SK-N-MC (cell line): ENCODE measurements at regions not wholly inside any gene's neighbourhood (a gene's known extent, or its start where the extent isn't known, plus 50 kb on each side); places are given as distances from the start of the nearest gene placed in this dataset.

Experiments used
- DNase-seq: peaks from one replicate; pipeline ENCODE4 v3.0.0-alpha.2; 2011; ENCODE audit warnings: low read depth, low spot score
- H3K27ac ChIP-seq: fragments of 200-600 bp; sonication (generic); 2 replicates; pipeline ENCODE4 v1.5.1; 2016; ENCODE audit warnings: mixed run types
- H3K36me3 ChIP-seq: fragments of 200-600 bp; sonication (generic); 2 replicates; pipeline ENCODE4 v1.6.1; 2017; ENCODE audit warnings: antibody characterized with exemption, low read length, mixed read lengths; ENCODE audit not compliant: insufficient read depth
- H3K4me3 ChIP-seq: fragments of 200-600 bp; sonication (generic); 2 replicates; pipeline ENCODE4 v1.5.1; 2016
- H3K9ac ChIP-seq: fragments of 200-600 bp; sonication (generic); 2 replicates; pipeline ENCODE4 v1.8.0; 2017; ENCODE audit warnings: mixed run types, mixed read lengths; ENCODE audit not compliant: insufficient read length
- H3K9me3 ChIP-seq: fragments of 200-600 bp; sonication (generic); 2 replicates; pipeline ENCODE4 v1.6.1; 2017; ENCODE audit warnings: low read depth, mild to moderate bottlenecking, antibody characterized with exemption, low read length, moderate library complexity, mixed read lengths
- EZH2 ChIP-seq: fragments of 200-600 bp; sonication (generic); IDR thresholded peaks from one replicate; pipeline ENCODE4 v1.6.1; 2017; ENCODE audit warnings: antibody characterized with exemption
- FOXP2 ChIP-seq: optimal IDR thresholded peaks from 2 replicates; pipeline ENCODE3; 2011; ENCODE audit warnings: mild to moderate bottlenecking, moderate library complexity; ENCODE audit not compliant: insufficient read depth; ENCODE audit errors: extremely low read length, control extremely low read depth
- POLR2AphosphoS5 ChIP-seq: IDR thresholded peaks from 2 replicates; pipeline ENCODE4 v1.6.1; 2012; ENCODE audit warnings: mild to moderate bottlenecking, low read depth, low read length, borderline replicate concordance

DNA sequence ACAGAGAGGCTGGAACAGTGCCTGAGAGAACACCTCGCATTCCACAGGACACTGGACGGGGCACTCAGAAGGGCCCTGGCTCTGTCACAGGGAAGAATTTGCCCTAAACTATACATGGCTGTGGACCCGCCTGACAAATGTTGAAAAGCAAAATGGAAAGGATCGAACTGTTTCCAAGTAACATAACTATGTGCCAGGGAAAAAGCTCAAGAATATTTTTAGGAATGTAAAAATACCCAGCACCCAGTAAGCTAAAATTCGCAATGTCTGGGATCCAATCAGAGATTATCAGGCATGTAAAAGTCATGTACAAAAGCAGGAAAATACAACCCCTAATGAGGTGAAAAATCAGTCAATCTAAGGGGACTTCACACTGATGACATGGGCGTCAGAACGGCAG lies 215.9 kb downstream of the TTLL2 start:
- no peak for DNase-seq
- Histone ChIP-seq H3K4me3 (no peak overlapping the region), H3K36me3 (no peaks in the 10 kb centered on the region), H3K9ac (no peak overlapping the region), H3K27ac (0 out of 2 replicates have a peak overlapping the region, but pooled peaks have one; percentile 83), H3K9me3 (peaks cover 7% of the 10 kb centered on the region; the same call in 1 of the 2 replicates)
- TF ChIP-seq FOXP2 = no peak
- no peak for TF ChIP-seq EZH2
- no peak for TF ChIP-seq POLR2AphosphoS5

DNA sequence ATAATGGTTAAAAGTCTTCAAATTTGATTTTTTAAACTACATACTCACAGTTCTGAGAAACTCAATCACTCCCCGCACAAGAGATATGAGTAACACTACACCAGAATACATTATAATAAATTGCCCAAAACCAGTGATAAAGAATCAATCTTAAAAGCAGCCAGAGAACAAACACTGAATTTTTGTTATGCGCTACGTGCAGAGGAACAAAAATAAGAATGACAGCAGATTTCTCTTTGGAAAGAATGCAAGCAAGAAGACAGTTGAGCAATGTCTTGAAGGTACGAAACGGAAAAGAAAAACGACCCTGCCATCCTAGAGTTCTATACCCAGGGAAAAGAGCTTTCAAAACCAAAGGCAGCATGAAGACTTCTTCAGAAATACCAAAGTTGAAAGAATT lies 216.7 kb downstream of the TTLL2 start:
- no peak for TF ChIP-seq FOXP2
- no peak for TF ChIP-seq EZH2
- TF ChIP-seq POLR2AphosphoS5 = no peak
- peak overlapping the region; percentile 83 for H3K27ac ChIP-seq
- H3K9me3 ChIP-seq = peaks cover 7% of the 10 kb centered on the region; the same call in 1 of the 2 replicates
- peak overlapping the region; percentile 14; the same call in 1 of the 2 replicates for H3K4me3 ChIP-seq
- H3K36me3 ChIP-seq = no peaks in the 10 kb centered on the region
- peak; percentile 32 for DNase-seq
- no peak overlapping the region for H3K9ac ChIP-seq

DNA sequence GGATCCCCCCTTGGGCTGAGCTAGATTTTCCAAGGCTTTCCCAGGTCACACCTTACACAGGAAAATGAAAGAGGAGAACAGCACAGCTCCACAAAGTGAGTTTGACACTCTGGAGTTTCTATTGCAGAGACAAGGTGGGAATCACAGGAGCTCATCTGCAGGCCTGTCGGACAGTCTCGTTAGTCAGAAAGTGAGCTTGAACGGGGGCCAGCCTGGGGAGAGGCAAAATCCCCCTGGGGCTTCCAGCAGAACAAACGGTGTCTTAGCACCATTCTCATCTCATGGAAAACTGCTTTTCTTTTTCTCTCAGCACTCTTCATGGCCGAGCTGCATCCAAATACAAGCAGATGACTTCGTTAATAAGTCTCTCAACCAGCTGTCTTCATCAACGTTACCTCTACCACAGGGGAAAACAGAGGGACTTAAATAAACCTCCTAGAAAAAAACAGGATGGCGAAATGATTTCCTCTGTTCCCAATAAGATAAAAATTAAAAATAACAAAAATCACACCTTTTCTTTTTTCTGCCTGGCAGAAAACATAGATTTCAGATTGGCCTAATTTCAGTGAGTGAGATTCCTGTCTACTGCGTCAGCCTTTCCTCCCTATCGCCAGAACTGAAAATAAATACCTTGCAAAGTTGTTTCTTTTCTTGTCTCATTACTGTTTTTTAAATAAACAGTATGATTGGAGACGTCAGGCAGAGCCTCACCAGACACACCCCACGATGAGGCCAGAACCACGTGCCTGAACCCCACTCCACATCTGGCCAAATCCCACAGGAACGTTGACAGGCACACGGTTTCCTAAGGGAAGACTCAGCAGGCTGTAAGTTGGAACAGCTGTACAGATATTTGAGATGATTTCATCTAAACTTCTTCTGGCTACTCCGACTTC lies 219.0 kb downstream of the TTLL2 start:
- Histone ChIP-seq H3K36me3 (no peaks in the 10 kb centered on the region), H3K9ac (no peak overlapping the region), H3K4me3 (no peak overlapping the region), H3K27ac (peak overlapping the region; percentile 67), H3K9me3 (peaks cover 7% of the 10 kb centered on the region; the same call in 1 of the 2 replicates)
- no peak for TF ChIP-seq FOXP2
- no peak for TF ChIP-seq POLR2AphosphoS5
- no peak for TF ChIP-seq EZH2
- DNase-seq = no peak

DNA sequence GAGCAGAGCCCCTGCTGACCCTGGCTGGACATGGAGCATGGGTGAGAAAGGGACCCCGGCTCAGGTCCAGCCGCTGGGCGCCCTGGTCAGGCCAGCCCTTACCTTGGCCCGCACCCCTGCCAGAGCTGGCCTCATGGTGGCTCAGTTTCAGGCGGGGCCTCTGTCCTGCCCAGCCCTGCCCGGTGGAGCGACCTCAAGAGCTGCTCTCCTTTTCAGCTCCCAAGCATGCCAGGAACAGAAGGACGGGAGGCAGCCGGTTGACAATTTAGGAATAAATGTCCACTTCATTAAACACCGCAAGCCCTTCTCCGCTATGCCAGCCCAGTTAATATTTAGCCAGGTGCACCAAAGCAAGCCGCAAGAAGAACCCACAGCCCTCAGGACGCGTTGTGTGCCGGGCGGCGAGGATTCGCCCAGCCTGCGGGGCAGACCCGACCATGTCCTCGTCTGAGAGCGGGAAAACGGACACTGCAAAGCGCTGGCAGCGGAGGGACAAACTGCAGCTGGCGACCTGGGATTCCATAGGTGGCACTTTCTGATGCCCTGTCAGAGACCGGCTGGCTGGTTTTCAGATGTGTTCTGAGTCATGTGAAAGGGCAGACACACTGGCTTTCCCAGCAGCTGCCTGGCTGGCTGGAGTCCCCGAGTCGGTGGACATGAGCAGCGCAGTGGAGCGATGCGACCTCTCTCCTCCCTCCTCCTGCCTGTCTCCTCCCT lies 221.9 kb downstream of the TTLL2 start:
- no peak overlapping the region for H3K9ac ChIP-seq
- H3K36me3 ChIP-seq = no peaks in the 10 kb centered on the region
- no peaks in the 10 kb centered on the region for H3K9me3 ChIP-seq
- no peak for TF ChIP-seq FOXP2
- TF ChIP-seq POLR2AphosphoS5 = no peak
- no peak for TF ChIP-seq EZH2
- DNase-seq = no peak
- H3K27ac ChIP-seq = no peak overlapping the region
- H3K4me3 ChIP-seq = no peak overlapping the region

DNA sequence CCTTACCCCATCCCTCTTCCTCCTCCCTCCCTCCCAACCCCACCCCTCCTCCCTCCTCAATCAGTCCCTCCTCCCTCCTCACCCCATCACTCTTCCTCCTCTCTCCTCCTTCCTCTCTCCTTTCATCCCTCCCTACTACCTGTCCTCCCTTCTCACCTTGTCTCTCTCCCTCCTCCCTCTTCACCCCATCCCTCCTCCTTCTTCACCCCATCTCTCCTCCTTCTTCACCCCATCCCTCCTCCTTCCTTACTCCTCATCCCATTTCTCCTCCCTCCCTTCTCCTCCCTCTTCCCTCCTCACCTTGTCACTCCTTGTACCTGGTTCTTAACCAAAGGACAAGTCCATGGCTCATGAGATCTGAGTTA lies 222.4 kb downstream of the TTLL2 start:
- H3K4me3 ChIP-seq = peak overlapping the region; percentile 52; the same call in 1 of the 2 replicates
- TF ChIP-seq POLR2AphosphoS5 (no peak), EZH2 (no peak), FOXP2 (no peak)
- no peak for DNase-seq
- peak overlapping the region; percentile 95 for H3K27ac ChIP-seq
- peak overlapping the region; percentile 35 for H3K9ac ChIP-seq
- no peaks in the 10 kb centered on the region for H3K9me3 ChIP-seq
- no peaks in the 10 kb centered on the region for H3K36me3 ChIP-seq

DNA sequence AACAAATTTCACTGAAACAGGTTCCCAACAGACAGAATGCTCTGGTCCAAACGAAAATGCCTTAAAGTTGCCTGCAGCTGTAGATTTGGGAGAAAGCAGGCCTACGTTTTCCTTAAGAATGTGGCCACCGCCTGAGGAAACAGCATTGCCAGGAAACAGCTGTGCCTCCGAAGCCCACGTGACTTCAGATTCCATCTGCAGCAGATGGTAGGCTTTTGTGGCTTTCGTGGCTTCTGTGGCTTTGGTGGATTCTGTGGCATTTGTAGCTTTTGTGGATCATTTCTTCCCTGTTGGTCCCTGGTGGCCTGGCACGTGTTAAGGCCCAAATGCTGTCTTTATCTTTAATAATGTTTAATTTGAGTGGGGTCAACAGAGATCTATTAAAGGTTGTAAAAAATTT lies 222.9 kb downstream of the TTLL2 start:
- peak; percentile 79 for DNase-seq
- Histone ChIP-seq H3K4me3 (peak overlapping the region; percentile 52; the same call in 1 of the 2 replicates), H3K9me3 (no peaks in the 10 kb centered on the region), H3K36me3 (no peaks in the 10 kb centered on the region), H3K27ac (peak overlapping the region; percentile 95), H3K9ac (peak overlapping the region; percentile 35)
- TF ChIP-seq FOXP2 (no peak), EZH2 (no peak), POLR2AphosphoS5 (no peak)

DNA sequence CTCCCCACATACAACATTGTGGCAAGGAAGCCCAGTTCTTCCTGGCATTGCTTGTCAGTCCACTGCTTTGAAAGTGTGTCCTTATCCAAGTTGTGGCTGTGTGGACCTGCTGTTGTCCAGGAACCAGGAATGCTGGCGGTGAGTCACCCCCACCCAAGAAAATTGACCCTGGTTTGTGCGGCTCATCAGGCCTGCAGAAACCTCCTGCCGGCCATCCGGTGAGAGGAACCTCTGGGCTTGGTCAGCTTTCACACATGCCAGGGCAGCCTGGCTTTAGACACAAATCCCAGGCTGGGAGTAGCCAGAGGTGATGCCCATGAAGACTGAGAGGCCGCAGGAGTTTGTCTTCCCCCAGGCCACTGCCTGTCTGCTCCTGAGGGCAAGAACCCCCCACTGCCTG lies 223.6 kb downstream of the TTLL2 start:
- DNase-seq = no peak
- no peaks in the 10 kb centered on the region for H3K36me3 ChIP-seq

DNA sequence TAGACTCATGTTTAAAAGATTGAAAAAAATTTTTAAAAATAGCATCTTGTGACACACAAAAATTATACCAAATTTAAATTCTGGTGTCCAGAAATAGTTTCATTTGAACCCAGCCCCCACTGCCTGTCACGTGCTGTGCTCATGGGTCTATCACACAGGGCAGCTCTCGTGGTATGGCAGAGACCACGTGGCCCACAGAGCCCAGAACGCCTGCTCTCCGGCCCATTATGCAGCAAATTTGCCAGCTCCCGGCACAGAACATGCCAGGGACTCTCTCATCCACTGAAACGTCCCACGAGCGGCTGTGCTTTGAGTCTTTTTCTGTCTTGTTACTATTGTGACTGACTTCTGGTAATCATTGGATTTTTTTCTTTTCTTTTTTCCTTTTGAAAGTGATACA lies 224.3 kb downstream of the TTLL2 start:
- TF ChIP-seq EZH2 = no peak
- TF ChIP-seq FOXP2 = no peak
- no peak for TF ChIP-seq POLR2AphosphoS5
- Histone ChIP-seq H3K9ac (no peak overlapping the region), H3K4me3 (no peak overlapping the region), H3K36me3 (no peaks in the 10 kb centered on the region), H3K9me3 (no peaks in the 10 kb centered on the region), H3K27ac (no peak overlapping the region)
- no peak for DNase-seq

More for the DNA sequence above, 223.6 kb downstream of the TTLL2 start:
- no peak overlapping the region for H3K4me3 ChIP-seq
- H3K27ac ChIP-seq = peak overlapping the region; percentile 95
- H3K9ac ChIP-seq = no peak overlapping the region
- TF ChIP-seq POLR2AphosphoS5 (no peak), EZH2 (no peak), FOXP2 (no peak)
- H3K9me3 ChIP-seq = no peaks in the 10 kb centered on the region
